ENCODE measurements at regions not wholly inside any gene's neighbourhood (a gene's known extent, or its start where the extent isn't known, plus 50 kb on each side); places are given as distances from the start of the nearest gene placed in this dataset.

GRCh38 chr17:33902901-33903449 is 352.1 kb upstream of the CCL2 start:
- TF ChIP-seq GATA3 (IDR thresholded peaks at IDR 0.05; ENCODE audit: low read depth, low read length) (no peak), GATA2 (IDR thresholded peaks at IDR 0.05; ENCODE audit: low read depth, low read length) (no peak)
